ENCODE measurements at regions not wholly inside any gene's neighbourhood (a gene's known extent, or its start where the extent isn't known, plus 50 kb on each side); places are given as distances from the start of the nearest gene placed in this dataset.

GRCh38 chr5:123966781-123967180 is 454.8 kb downstream of the CSNK1G3 start:
- no peak overlapping the region for H3K27ac ChIP-seq (ENCODE audit: low read depth, low read length)
- no peak overlapping the region for H3K9ac ChIP-seq (ENCODE audit: low read length)
- no peaks in the 10 kb centered on the region for H3K36me3 ChIP-seq (ENCODE audit: control insufficient read depth, insufficient read depth, low read length)
- no peaks in the 10 kb centered on the region for H3K4me1 ChIP-seq (ENCODE audit: control insufficient read depth, insufficient read depth, low read length)
- H3K4me3 ChIP-seq (ENCODE audit: low read length) = no peak overlapping the region
- no peaks in the 10 kb centered on the region for H3K27me3 ChIP-seq (ENCODE audit: control insufficient read depth, insufficient read depth, low read length)

DNA sequence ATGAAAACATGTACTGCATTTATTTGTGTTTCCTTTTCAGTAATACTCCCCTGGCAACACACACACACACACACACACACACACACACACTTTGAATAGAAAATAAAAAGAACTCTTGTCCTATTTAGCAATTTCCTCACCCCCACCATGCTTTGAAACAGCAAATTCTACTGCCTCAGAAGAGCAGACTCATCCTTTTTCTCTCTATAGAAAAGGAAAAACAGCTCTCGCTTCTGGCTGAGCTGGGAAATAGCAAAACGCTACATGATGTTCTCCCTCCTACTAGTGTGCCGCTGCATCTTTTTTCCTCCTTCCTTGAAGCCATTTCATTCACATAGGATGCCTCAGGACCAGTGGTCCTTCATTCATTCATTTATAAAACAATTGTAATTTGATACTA is 453.6 kb downstream of the CSNK1G3 start:
- no peaks in the 10 kb centered on the region for H3K36me3 ChIP-seq (ENCODE audit: control insufficient read depth, insufficient read depth, low read length)
- no peak overlapping the region for H3K9ac ChIP-seq (ENCODE audit: low read length)
- no peaks in the 10 kb centered on the region for H3K27me3 ChIP-seq (ENCODE audit: control insufficient read depth, insufficient read depth, low read length)
- no peak overlapping the region for H3K4me3 ChIP-seq (ENCODE audit: low read length)
- H3K4me1 ChIP-seq (ENCODE audit: control insufficient read depth, insufficient read depth, low read length) = no peaks in the 10 kb centered on the region
- H3K27ac ChIP-seq (ENCODE audit: low read depth, low read length) = no peak overlapping the region

DNA sequence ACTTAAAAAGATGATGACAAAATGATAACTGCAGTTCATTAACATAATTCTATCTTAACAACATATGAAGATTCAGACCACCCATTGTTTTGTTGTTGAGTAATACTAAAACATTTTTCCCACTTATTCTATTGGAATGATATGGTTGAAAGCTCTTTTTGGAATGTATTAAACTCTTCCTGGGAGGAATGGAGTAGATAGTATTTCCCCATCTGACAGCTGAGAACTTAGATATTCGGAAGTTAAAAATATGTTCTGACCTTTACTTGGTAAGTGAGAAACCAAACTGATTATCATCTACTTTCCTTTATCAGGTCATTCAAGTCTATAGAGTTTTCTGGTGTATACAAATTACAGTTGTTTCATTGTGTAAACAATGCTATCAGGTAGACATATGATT is 452.9 kb downstream of the CSNK1G3 start:
- Histone ChIP-seq H3K36me3 (ENCODE audit: control insufficient read depth, insufficient read depth, low read length) (no peaks in the 10 kb centered on the region), H3K27ac (ENCODE audit: low read depth, low read length) (no peak overlapping the region), H3K4me3 (ENCODE audit: low read length) (no peak overlapping the region), H3K9ac (ENCODE audit: low read length) (no peak overlapping the region), H3K27me3 (ENCODE audit: control insufficient read depth, insufficient read depth, low read length) (no peaks in the 10 kb centered on the region), H3K4me1 (ENCODE audit: control insufficient read depth, insufficient read depth, low read length) (no peaks in the 10 kb centered on the region)

DNA sequence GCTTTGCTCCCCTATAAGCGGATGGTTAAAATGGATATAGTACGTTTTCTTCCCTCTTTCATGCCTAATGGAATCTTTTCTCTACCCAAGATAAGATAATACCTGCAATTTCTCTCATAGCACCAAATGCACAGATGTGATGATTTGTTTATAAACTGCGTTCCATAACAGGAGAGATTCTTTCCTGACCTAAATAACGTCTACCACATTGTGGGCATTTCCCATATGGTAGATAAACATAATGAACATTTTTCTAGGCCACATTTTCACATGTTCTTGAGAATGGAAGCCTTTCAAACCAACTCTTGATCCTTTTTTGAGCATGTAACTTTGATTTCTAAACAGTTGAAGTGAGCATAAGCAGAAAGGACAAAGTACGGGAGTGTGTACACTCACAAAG is 448.5 kb downstream of the CSNK1G3 start:
- no peaks in the 10 kb centered on the region for H3K27me3 ChIP-seq (ENCODE audit: control insufficient read depth, insufficient read depth, low read length)
- no peak overlapping the region for H3K9ac ChIP-seq (ENCODE audit: low read length)
- no peaks in the 10 kb centered on the region for H3K4me1 ChIP-seq (ENCODE audit: control insufficient read depth, insufficient read depth, low read length)
- no peak overlapping the region for H3K4me3 ChIP-seq (ENCODE audit: low read length)
- H3K27ac ChIP-seq (ENCODE audit: low read depth, low read length) = no peak overlapping the region
- H3K36me3 ChIP-seq (ENCODE audit: control insufficient read depth, insufficient read depth, low read length) = no peaks in the 10 kb centered on the region

DNA sequence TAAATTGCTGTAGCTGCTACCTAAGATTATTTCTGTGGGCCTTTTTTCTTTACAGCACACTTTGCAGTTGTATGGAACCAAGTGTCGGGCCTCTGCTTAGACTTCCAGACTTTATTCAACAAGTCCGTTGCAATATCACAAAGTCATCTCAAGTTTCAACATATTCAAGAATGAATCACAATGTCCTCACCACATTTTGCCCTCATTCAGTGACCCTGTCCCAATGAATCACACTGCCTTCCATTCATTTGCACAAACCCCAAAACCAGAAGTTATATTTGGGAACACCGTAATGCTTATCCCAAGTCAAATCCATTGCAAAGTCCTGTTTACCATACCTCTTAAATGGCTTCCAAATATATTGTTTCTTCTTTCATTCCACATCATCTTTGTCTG is 439.6 kb downstream of the CSNK1G3 start:
- H3K4me1 ChIP-seq (ENCODE audit: control insufficient read depth, insufficient read depth, low read length) = no peaks in the 10 kb centered on the region
- H3K27ac ChIP-seq (ENCODE audit: low read depth, low read length) = no peak overlapping the region
- no peaks in the 10 kb centered on the region for H3K27me3 ChIP-seq (ENCODE audit: control insufficient read depth, insufficient read depth, low read length)
- H3K9ac ChIP-seq (ENCODE audit: low read length) = no peak overlapping the region
- H3K4me3 ChIP-seq (ENCODE audit: low read length) = no peak overlapping the region
- H3K36me3 ChIP-seq (ENCODE audit: control insufficient read depth, insufficient read depth, low read length) = no peaks in the 10 kb centered on the region

GRCh38 chr5:123950701-123951581 is 439.0 kb downstream of the CSNK1G3 start:
- H3K36me3 ChIP-seq (ENCODE audit: control insufficient read depth, insufficient read depth, low read length) = no peaks in the 10 kb centered on the region
- H3K9ac ChIP-seq (ENCODE audit: low read length) = no peak overlapping the region
- H3K4me1 ChIP-seq (ENCODE audit: control insufficient read depth, insufficient read depth, low read length) = no peaks in the 10 kb centered on the region
- H3K27ac ChIP-seq (ENCODE audit: low read depth, low read length) = no peak overlapping the region
- H3K4me3 ChIP-seq (ENCODE audit: low read length) = no peak overlapping the region
- no peaks in the 10 kb centered on the region for H3K27me3 ChIP-seq (ENCODE audit: control insufficient read depth, insufficient read depth, low read length)

DNA sequence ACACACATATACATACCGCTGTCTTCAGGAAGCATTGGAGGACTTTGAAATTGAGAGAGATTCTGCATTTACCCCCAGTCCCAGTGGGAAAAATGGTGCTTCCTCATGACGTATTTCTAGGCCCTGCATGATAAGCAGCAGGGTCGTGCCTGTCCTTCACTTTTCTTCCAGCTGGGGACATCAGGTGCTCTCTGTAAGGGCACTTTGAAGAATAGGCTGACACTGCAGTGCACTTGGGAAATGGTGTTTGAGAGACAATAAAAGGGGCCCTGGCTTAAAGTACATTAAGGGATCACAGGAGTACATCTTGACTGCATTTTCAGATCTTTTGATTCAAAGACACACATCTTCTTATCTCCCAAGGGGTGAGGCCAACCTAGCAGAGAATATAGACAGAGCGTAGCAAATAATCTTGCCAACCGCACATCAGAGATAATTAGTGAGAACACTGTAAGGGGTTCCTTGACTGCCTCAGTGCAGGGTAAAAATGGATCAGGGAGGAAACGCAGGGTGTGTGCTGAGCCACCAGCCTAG is 437.9 kb downstream of the CSNK1G3 start:
- no peak overlapping the region for H3K27ac ChIP-seq (ENCODE audit: low read depth, low read length)
- H3K4me3 ChIP-seq (ENCODE audit: low read length) = no peak overlapping the region
- no peak overlapping the region for H3K9ac ChIP-seq (ENCODE audit: low read length)
- no peaks in the 10 kb centered on the region for H3K27me3 ChIP-seq (ENCODE audit: control insufficient read depth, insufficient read depth, low read length)
- no peaks in the 10 kb centered on the region for H3K4me1 ChIP-seq (ENCODE audit: control insufficient read depth, insufficient read depth, low read length)
- H3K36me3 ChIP-seq (ENCODE audit: control insufficient read depth, insufficient read depth, low read length) = no peaks in the 10 kb centered on the region

DNA sequence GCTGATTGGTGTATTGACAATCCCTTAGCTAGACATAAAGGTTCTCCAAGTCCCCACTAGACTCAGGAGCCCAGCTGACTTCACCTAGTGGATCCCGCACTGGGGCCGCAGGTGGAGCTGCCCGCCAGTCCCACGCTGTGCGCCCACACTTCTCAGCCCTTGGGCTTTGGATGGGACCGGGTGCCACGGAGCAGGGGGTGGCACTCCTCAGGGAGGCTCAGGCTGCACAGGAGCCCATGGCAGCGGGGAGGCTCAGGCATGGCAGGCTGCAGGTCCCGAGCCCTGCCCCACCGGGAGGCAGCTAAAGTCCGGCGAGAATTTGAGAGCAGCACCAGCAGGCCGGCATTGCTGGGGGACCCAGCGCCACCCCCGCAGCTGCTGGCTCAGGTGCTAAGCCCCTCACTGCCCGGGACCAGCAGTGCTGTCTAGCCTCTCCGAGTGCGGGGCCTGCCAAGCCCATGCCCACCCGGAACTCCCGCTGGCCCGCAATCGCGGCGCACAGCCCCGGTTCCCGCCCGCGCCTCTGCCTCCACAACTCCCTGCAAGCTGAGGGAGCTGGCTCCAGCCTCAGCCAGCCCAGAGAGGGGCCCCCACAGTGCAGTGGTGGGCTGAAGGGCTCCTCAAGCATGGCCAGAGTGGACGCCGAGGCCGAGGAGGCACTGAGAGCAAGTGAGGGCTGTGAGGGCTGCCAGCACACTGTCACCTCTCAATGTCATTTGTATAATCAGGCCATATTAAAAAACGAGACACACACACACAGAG is 437.2 kb downstream of the CSNK1G3 start:
- Histone ChIP-seq H3K27ac (ENCODE audit: low read depth, low read length) (no peak overlapping the region), H3K36me3 (ENCODE audit: control insufficient read depth, insufficient read depth, low read length) (no peaks in the 10 kb centered on the region), H3K27me3 (ENCODE audit: control insufficient read depth, insufficient read depth, low read length) (no peaks in the 10 kb centered on the region), H3K4me1 (ENCODE audit: control insufficient read depth, insufficient read depth, low read length) (no peaks in the 10 kb centered on the region), H3K9ac (ENCODE audit: low read length) (no peak overlapping the region), H3K4me3 (ENCODE audit: low read length) (no peak overlapping the region)

- Histone ChIP-seq H3K36me3 (ENCODE audit: control insufficient read depth, insufficient read depth, low read length) (no peaks in the 10 kb centered on the region), H3K4me3 (ENCODE audit: low read length) (no peak overlapping the region), H3K9ac (ENCODE audit: low read length) (no peak overlapping the region), H3K27ac (ENCODE audit: low read depth, low read length) (no peak overlapping the region), H3K4me1 (ENCODE audit: control insufficient read depth, insufficient read depth, low read length) (no peaks in the 10 kb centered on the region), H3K27me3 (ENCODE audit: control insufficient read depth, insufficient read depth, low read length) (no peaks in the 10 kb centered on the region)
Observed at GRCh38 chr5:123947797-123948196, 435.8 kb downstream of the CSNK1G3 start.

DNA sequence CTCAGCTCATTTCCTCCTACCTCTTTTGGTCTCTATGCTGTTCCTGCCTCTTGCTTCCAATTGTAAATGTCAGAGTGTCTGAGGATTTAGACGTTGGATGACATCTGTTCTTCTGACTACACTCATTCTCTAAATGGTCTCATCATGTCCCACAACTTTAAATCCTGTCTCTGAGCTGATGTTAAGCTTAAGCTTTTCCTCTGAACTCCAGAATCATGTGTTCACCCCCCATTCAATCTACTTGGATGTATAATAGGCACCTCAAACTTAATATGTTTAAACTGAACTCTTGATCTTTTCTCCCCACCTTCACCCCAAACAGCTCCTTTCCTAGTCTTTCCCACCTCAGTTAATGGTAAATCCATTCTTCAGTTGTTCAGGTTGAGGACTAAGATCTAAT is 433.6 kb downstream of the CSNK1G3 start:
- Histone ChIP-seq H3K27me3 (ENCODE audit: control insufficient read depth, insufficient read depth, low read length) (no peaks in the 10 kb centered on the region), H3K4me3 (ENCODE audit: low read length) (no peak overlapping the region), H3K27ac (ENCODE audit: low read depth, low read length) (no peak overlapping the region), H3K4me1 (ENCODE audit: control insufficient read depth, insufficient read depth, low read length) (no peaks in the 10 kb centered on the region), H3K36me3 (ENCODE audit: control insufficient read depth, insufficient read depth, low read length) (no peaks in the 10 kb centered on the region), H3K9ac (ENCODE audit: low read length) (no peak overlapping the region)

- Histone ChIP-seq H3K36me3 (ENCODE audit: control insufficient read depth, insufficient read depth, low read length) (no peaks in the 10 kb centered on the region), H3K9ac (ENCODE audit: low read length) (no peak overlapping the region), H3K4me1 (ENCODE audit: control insufficient read depth, insufficient read depth, low read length) (no peaks in the 10 kb centered on the region), H3K27ac (ENCODE audit: low read depth, low read length) (no peak overlapping the region), H3K4me3 (ENCODE audit: low read length) (no peak overlapping the region), H3K27me3 (ENCODE audit: control insufficient read depth, insufficient read depth, low read length) (no peaks in the 10 kb centered on the region)
Observed at GRCh38 chr5:123943151-123943550, 431.2 kb downstream of the CSNK1G3 start.

DNA sequence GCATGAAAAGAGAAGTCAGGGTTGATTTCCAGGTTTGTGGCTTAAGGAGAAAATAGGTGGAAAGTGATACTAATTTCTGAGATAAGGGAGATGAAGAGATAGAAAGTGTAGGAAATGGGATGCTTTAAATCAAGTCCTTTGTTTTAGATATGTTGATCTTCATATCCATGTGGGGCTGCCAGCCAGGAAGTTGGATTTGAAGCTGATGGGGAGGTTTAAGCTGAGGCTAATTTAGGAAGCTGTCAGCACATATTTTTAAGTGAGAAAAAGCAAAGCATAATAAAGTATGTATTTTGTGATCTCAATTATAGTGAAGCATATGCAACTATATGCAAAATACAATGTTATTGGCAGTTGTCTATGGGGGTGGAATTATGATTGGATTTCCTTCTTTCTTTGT is 428.4 kb downstream of the CSNK1G3 start:
- Histone ChIP-seq H3K36me3 (ENCODE audit: control insufficient read depth, insufficient read depth, low read length) (no peaks in the 10 kb centered on the region), H3K9ac (ENCODE audit: low read length) (no peak overlapping the region), H3K4me1 (ENCODE audit: control insufficient read depth, insufficient read depth, low read length) (no peaks in the 10 kb centered on the region), H3K4me3 (ENCODE audit: low read length) (no peak overlapping the region), H3K27me3 (ENCODE audit: control insufficient read depth, insufficient read depth, low read length) (no peaks in the 10 kb centered on the region), H3K27ac (ENCODE audit: low read depth, low read length) (no peak overlapping the region)

Measured in rectal smooth muscle tissue (tissue), 1 donor.